ENCODE measurements at regions not wholly inside any gene's neighbourhood (a gene's known extent, or its start where the extent isn't known, plus 50 kb on each side); places are given as distances from the start of the nearest gene placed in this dataset.

DNA sequence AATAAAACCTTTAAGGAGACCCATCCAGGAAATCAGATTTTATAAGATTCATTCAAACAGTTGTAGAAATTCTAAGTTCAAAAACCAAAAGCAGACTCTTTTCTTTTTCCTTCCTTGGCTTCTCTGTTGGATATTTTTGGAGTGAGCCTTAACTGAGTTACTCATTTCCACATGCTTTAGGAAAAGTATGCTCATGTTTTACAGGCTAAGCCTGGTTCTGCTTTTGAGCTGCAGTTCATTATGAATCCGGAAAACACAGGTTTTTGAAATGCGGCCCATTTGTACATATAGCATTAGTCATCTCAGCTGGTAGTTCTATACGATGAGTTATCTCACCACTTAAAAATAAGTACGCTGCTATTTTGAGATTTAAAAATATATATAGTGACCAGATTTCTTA, 156.6 kb upstream of the DMRT1 start:
- H3K9me3 Mint-ChIP-seq (ENCODE audit: unreplicated experiment): no peaks in the 10 kb centered on the region
- no peak for DNase-seq (ENCODE audit: extremely low spot score, unreplicated experiment)
- H3K4me1 Mint-ChIP-seq (ENCODE audit: unreplicated experiment): peaks cover 32% of the 10 kb centered on the region
- no peaks in the 10 kb centered on the region for H3K36me3 Mint-ChIP-seq (ENCODE audit: unreplicated experiment)
- H3K27me3 Mint-ChIP-seq (ENCODE audit: unreplicated experiment): no peaks in the 10 kb centered on the region
- H3K27ac Mint-ChIP-seq (ENCODE audit: unreplicated experiment): peak overlapping the region; percentile 84
- TF ChIP-seq, protein P1, sequence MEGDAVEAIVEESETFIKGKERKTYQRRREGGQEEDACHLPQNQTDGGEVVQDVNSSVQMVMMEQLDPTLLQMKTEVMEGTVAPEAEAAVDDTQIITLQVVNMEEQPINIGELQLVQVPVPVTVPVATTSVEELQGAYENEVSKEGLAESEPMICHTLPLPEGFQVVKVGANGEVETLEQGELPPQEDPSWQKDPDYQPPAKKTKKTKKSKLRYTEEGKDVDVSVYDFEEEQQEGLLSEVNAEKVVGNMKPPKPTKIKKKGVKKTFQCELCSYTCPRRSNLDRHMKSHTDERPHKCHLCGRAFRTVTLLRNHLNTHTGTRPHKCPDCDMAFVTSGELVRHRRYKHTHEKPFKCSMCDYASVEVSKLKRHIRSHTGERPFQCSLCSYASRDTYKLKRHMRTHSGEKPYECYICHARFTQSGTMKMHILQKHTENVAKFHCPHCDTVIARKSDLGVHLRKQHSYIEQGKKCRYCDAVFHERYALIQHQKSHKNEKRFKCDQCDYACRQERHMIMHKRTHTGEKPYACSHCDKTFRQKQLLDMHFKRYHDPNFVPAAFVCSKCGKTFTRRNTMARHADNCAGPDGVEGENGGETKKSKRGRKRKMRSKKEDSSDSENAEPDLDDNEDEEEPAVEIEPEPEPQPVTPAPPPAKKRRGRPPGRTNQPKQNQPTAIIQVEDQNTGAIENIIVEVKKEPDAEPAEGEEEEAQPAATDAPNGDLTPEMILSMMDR (IDR thresholded peaks at IDR 0.05): no peak
- H3K4me3 Mint-ChIP-seq (ENCODE audit: unreplicated experiment): peak overlapping the region; percentile 0

DNA sequence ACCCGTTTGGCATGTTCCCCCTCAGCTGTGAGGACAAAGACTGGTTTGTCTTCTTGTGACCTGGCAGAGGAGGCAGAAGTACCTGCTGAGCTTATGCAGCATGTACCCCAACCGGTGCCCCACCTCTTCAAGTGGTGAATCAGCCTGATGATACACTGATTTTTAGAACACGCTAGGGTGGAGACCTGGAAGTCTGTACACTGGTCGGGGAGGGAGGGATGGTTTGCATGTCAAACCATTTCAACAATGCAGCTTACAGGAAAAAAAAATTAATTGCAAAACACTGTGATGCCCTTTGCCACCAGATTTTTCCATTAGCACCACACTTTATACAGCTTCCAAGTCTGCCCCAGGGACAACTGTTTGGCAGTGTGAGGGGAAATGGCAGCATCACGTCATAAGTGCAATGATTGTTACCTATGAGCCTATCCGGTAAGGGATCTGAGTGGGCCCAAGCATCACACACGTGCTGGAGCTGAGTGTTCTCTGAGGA, 155.1 kb upstream of the DMRT1 start:
- Mint-ChIP-seq H3K27me3 (ENCODE audit: unreplicated experiment) (no peaks in the 10 kb centered on the region), H3K4me3 (ENCODE audit: unreplicated experiment) (no peak overlapping the region), H3K36me3 (ENCODE audit: unreplicated experiment) (no peaks in the 10 kb centered on the region), H3K4me1 (ENCODE audit: unreplicated experiment) (peaks cover 29% of the 10 kb centered on the region), H3K27ac (ENCODE audit: unreplicated experiment) (peak overlapping the region; percentile 23), H3K9me3 (ENCODE audit: unreplicated experiment) (no peaks in the 10 kb centered on the region)
- TF ChIP-seq, protein P1 (IDR thresholded peaks at IDR 0.05): no peak
- DNase-seq (ENCODE audit: extremely low spot score, unreplicated experiment): no peak

DNA sequence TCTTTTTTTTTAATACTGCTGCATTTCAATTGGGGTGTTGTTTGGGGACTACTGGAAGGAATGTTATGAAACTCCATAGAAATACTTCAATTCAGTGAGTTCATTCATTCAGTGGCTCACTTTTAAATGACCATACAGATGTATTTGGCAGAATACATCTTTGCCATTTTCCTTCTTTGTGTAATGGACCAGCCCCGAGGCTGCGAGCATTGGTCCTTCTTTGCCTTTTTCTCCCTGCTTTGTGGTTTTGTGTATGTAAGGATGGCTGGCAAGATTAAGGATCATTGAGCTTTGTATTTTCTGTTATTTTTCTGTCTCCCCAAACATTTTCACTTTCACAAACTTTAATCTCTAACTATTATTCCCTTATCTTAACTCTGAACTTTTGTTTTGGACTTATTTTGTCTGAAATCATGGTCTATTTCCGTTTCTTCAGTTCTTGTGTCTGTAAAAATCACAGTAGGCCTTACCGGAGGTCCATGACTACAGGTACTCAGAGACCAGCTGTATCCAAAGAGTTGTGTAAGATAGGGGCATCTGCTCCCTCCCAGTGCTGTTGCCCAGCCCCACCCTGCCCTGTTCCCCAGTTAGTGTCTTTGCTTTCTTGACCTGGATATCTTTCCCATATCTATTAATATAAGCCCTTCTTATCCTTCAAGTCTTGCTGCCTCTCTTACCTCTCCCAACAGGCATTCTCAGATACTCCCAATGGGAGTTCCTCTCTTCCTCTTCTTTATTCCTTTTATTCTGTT, 154.3 kb upstream of the DMRT1 start:
- TF ChIP-seq, protein P1 (IDR thresholded peaks at IDR 0.05): no peak
- peaks cover 29% of the 10 kb centered on the region for H3K4me1 Mint-ChIP-seq (ENCODE audit: unreplicated experiment)
- no peak for DNase-seq (ENCODE audit: extremely low spot score, unreplicated experiment)
- H3K27ac Mint-ChIP-seq (ENCODE audit: unreplicated experiment): no peak overlapping the region
- H3K9me3 Mint-ChIP-seq (ENCODE audit: unreplicated experiment): no peaks in the 10 kb centered on the region
- no peaks in the 10 kb centered on the region for H3K36me3 Mint-ChIP-seq (ENCODE audit: unreplicated experiment)
- H3K4me3 Mint-ChIP-seq (ENCODE audit: unreplicated experiment): no peak overlapping the region
- no peaks in the 10 kb centered on the region for H3K27me3 Mint-ChIP-seq (ENCODE audit: unreplicated experiment)

DNA sequence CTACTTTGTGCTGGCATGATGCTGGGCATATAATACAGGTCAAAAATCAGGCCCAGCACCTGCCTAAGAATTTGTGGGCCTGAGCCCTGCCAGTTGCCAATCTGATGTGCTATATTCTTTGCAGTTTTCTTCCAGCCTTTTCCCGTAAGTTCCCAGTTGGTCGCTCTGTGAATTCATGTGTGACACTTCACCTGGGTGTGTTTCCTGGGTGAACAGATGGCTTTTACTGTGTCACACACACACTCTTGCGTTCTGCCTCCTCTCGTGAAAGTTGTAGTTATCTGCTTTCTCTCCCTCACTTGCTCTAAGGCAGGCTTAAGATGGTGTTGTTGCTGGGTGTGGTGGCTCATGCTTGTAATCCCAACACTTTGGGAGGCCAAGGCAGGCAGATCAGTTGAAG, 153.5 kb upstream of the DMRT1 start:
- Mint-ChIP-seq H3K27ac (ENCODE audit: unreplicated experiment) (no peak overlapping the region), H3K36me3 (ENCODE audit: unreplicated experiment) (no peaks in the 10 kb centered on the region), H3K4me1 (ENCODE audit: unreplicated experiment) (peaks cover 33% of the 10 kb centered on the region), H3K27me3 (ENCODE audit: unreplicated experiment) (no peaks in the 10 kb centered on the region), H3K9me3 (ENCODE audit: unreplicated experiment) (no peaks in the 10 kb centered on the region), H3K4me3 (ENCODE audit: unreplicated experiment) (no peak overlapping the region)
- DNase-seq (ENCODE audit: extremely low spot score, unreplicated experiment): no peak
- TF ChIP-seq, protein P1 (IDR thresholded peaks at IDR 0.05): no peak

DNA sequence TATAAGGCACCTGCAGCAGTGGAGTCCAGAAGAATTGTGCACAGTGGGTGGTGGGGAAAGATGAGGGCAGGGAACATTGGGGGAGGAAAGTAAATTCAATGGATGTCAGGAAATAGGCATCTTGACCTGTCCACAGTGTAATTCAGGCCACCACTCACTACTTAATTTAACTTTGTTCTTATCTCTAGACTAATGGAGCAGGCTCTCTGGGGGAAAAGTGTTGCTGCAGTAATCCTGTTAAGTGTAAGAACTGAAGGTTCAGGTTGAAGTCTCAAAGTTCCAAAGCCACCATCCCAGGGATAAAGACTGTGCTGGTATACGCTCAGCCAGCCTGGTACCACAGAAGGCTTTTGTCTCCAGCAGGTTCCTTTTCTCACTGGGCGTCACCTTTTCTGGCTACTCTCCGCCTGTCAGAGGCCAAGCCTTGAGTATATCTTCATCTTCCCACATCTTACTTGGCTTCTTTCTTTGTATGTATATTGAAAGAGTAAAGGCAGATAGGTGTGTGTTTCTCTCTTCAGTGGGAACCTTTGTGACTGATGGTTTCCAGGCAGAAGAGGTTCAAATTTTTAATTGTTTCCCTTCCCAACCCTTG, 150.9 kb upstream of the DMRT1 start:
- Mint-ChIP-seq H3K27me3 (ENCODE audit: unreplicated experiment) (no peaks in the 10 kb centered on the region), H3K36me3 (ENCODE audit: unreplicated experiment) (no peaks in the 10 kb centered on the region), H3K27ac (ENCODE audit: unreplicated experiment) (no peak overlapping the region), H3K4me3 (ENCODE audit: unreplicated experiment) (no peak overlapping the region), H3K4me1 (ENCODE audit: unreplicated experiment) (peaks cover 42% of the 10 kb centered on the region), H3K9me3 (ENCODE audit: unreplicated experiment) (no peaks in the 10 kb centered on the region)
- DNase-seq (ENCODE audit: extremely low spot score, unreplicated experiment): peak; percentile 10
- TF ChIP-seq, protein P1 (IDR thresholded peaks at IDR 0.05): no peak

Data from osteocyte (in vitro differentiated cells).